ENCODE measurements at regions not wholly inside any gene's neighbourhood (a gene's known extent, or its start where the extent isn't known, plus 50 kb on each side); places are given as distances from the start of the nearest gene placed in this dataset.
A peak's percentile ranks its signal among the peaks of the same experiment; 100 is the strongest.

DNA sequence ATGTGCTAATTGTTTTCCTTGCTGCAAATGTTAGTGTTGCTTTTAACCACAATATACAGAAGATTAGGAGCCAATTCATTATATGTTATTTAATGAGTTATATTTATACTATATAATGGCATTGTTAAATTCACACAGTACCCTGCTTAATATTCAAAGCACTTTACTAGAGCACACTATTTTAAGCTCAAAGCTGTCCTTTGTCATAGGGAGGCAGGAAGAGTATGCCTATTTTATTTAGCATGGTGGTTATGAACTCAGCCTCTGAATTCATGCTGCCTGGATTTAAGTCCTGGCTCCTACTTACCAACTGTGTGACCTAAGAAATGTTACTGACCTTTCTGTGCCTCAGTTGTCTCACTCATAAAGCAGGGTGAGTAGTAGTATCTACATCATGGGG, 80.5 kb downstream of the FASTKD2 start:
- H3K27me3 Mint-ChIP-seq: no peaks in the 10 kb centered on the region
- no peaks in the 10 kb centered on the region for H3K4me1 Mint-ChIP-seq
- H3K4me3 Mint-ChIP-seq: no peak overlapping the region
- no peaks in the 10 kb centered on the region for H3K9me3 Mint-ChIP-seq (ENCODE audit: low read depth)
- intact Hi-C loops (cut with DNase I, micrococcal nuclease): no loop called here
- CTCF ChIA-PET: interaction anchor here (1.5 kb wide), 1 partner anchor 9 kb away, joined by 3 read pairs; no protein-coding TSS in a partner anchor
- POLR2A ChIA-PET: no interaction called here
- no peak overlapping the region for H3K27ac Mint-ChIP-seq
- no peaks in the 10 kb centered on the region for H3K36me3 Mint-ChIP-seq (ENCODE audit: low read depth)
- ATAC-seq (no peak), DNase-seq (no peak)

DNA sequence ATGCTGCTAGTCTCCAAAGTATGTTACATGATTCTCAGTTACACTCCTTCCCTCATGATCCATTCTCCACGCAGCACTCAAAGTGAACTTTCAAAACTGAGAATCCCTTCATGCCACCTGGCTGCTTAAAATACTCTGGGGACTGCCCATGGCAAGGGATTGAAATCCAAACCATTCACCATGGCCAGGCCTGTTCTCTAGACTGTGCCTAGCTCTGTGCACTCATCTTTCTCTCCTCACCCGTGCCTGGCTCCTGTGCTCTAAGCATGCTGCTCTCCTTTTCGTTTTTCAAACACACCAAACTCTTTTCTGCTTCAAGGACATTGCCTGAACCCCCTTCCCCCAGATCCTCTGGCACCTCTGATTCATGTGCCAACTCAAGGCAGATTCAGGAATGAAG, 80.9 kb downstream of the FASTKD2 start:
- Mint-ChIP-seq H3K27ac (no peak overlapping the region), H3K4me1 (no peaks in the 10 kb centered on the region), H3K36me3 (ENCODE audit: low read depth) (no peaks in the 10 kb centered on the region), H3K4me3 (no peak overlapping the region), H3K9me3 (ENCODE audit: low read depth) (no peaks in the 10 kb centered on the region), H3K27me3 (no peaks in the 10 kb centered on the region)
- ATAC-seq (no peak), DNase-seq (no peak)
- POLR2A ChIA-PET: no interaction called here
- CTCF ChIA-PET: no interaction called here
- intact Hi-C loops (cut with DNase I, micrococcal nuclease): no loop called here

DNA sequence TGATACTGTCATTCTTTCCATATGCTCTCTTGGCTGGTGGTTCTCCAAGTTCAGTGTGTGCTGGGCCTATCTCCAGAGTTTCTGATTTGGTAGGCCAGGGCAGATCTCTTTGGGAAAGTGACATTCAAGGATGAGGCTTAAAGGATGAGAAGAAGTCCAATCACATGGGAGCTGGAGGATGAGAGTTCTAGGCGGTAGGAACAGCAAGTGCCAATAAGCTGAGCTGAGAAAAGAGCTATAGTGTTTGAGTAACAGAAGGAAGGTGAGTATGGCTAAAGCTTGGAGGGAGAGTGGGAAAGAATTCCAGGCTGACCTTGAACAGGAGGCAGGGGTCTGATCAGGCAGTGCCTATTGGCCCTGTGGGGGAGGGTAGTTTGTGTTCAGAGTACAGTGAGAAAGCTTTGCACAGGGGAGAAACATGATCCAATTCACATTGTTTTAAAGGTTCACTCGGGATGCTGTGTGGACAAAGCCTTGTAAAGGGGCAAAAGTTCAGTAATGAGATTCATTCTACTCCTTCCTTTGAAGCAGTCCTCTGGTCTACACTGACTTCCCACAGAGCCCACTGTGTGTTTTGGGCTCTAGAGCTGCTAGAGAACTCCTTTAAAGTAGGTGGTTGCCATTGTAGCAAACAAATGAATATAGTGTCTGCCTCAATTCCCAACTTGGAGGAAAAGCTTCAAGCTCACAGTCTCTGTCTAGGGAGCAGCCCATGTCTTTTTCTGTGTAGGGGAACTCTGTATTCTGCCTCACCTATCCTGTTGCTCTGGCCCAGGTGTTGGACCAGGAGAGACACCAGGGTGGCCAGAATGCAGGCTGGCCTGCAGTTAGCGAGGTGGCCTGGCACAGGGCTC, 81.8 kb downstream of the FASTKD2 start:
- H3K27me3 Mint-ChIP-seq: no peaks in the 10 kb centered on the region
- intact Hi-C loops (cut with DNase I, micrococcal nuclease): no loop called here
- no peaks in the 10 kb centered on the region for H3K4me1 Mint-ChIP-seq
- no peaks in the 10 kb centered on the region for H3K36me3 Mint-ChIP-seq (ENCODE audit: low read depth)
- DNase-seq: no peak
- CTCF ChIA-PET: no interaction called here
- no peak overlapping the region for H3K27ac Mint-ChIP-seq
- ATAC-seq: no peak
- no peak overlapping the region for H3K4me3 Mint-ChIP-seq
- H3K9me3 Mint-ChIP-seq (ENCODE audit: low read depth): no peaks in the 10 kb centered on the region
- POLR2A ChIA-PET: no interaction called here

DNA sequence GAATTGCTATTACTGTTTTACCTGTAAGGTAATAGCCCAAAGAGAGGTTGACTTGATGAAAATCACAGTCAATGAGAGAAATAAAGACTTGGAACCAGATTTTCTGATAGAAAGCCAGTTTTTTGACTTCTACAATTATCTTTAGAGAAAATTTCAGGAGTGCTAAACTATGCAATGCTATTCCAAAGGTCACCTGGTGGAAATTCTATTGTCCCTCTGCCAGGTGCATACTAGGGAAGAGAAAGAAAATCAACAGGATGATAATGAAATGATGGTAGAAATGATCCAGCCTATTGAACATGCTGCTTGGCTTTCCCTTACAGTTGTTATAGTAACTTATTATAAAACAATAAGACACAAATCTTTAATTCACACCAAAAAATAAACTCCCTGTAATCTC, 85.0 kb downstream of the FASTKD2 start:
- ChIA-PET CTCF (no interaction called here), POLR2A (no interaction called here)
- H3K4me1 Mint-ChIP-seq: no peaks in the 10 kb centered on the region
- intact Hi-C loops (cut with DNase I, micrococcal nuclease): no loop called here
- no peaks in the 10 kb centered on the region for H3K9me3 Mint-ChIP-seq (ENCODE audit: low read depth)
- no peaks in the 10 kb centered on the region for H3K36me3 Mint-ChIP-seq (ENCODE audit: low read depth)
- H3K27me3 Mint-ChIP-seq: no peaks in the 10 kb centered on the region
- ATAC-seq (no peak), DNase-seq (no peak)
- H3K27ac Mint-ChIP-seq: no peak overlapping the region
- H3K4me3 Mint-ChIP-seq: no peak overlapping the region

DNA sequence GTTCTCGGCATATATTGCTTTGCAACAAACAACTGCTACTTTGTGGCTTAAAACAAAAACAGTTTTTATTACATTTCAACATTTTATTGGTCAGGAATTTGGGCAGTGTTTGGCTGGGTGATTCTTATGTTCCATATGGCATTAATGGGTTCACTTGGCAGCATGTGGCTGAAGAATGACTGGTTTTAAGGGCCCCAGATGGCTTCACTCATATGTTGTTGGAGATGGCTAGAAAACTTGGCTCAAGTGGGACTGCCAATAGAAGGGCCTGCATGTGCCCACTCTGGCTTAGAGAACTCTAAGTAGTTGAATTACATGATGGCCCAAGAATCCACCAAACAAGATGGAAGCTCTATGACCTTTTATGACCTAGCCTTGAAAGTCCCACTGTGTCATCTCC, 86.1 kb downstream of the FASTKD2 start:
- Mint-ChIP-seq H3K36me3 (ENCODE audit: low read depth) (no peaks in the 10 kb centered on the region), H3K27ac (no peak overlapping the region), H3K4me1 (no peaks in the 10 kb centered on the region), H3K27me3 (no peaks in the 10 kb centered on the region), H3K4me3 (no peak overlapping the region), H3K9me3 (ENCODE audit: low read depth) (no peaks in the 10 kb centered on the region)
- ATAC-seq: no peak
- ChIA-PET CTCF (interaction anchor here (1.3 kb wide), 1 partner anchor 57 kb away, joined by 3 read pairs; no protein-coding TSS in a partner anchor), POLR2A (no interaction called here)
- no peak for DNase-seq
- intact Hi-C loops (cut with DNase I, micrococcal nuclease): no loop called here

DNA sequence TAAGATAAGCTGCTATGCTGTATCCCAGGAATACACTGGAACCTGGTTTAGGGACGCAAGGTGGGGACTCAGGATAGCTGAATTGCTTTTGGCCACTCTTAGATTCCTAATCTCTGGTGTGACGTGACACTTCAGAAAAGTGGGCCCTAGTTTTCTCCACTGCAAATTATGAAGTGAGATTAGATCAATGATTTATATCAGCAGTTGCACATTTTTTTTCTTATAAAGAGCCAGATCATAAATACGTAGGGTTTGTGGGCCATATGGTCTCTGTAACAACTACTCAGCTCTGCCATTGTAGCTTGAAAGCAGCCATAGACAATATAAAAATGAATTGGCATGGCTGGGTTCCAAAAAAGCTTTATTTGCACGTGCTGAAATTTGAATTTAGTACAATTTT, 85.4 kb upstream of the CPO start:
- CTCF ChIA-PET: no interaction called here
- POLR2A ChIA-PET: no interaction called here

DNA sequence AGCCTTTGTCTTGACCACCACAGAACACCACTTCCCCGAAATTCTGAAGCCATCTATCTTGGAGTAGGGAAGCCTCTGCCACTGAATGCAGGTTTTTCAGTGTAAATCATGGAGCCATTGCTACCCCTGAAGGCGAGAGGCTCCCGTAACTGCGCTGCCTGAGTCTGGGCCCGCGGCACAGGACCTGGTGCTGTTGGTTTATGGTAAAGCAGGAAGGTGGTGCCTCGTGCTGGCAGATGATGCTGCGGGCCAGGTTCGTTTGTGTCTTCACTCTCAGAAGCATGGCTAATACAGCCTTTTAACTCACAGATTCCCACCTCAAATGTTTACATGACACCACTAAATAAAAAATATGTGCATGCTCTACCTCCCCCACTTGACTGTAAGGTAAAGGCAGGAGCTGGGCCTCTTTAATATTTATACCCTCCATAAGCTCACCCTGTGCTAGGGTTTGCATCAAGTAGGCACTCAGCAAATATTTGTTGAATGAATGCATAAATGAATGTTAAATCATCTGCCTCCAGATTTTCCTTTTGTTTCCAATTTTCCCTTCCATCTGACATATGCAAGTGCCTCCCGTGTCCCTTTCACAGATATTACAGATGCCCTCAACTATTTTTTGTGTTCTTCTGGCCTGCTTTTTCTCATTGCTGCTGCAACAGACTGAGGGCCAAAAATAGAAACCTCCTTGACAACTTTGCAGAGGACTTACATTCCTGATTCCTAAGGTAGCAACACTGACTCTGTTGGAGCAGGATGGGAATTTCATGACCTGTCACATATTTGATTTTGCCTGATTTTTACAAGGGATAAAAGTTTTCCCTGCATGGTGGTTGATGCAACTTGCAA, 83.5 kb upstream of the CPO start:
- H3K9me3 Mint-ChIP-seq (ENCODE audit: low read depth): no peaks in the 10 kb centered on the region
- ChIA-PET POLR2A (no interaction called here), CTCF (no interaction called here)
- no peak overlapping the region for H3K27ac Mint-ChIP-seq
- DNase-seq: no peak
- H3K36me3 Mint-ChIP-seq (ENCODE audit: low read depth): no peaks in the 10 kb centered on the region
- H3K4me1 Mint-ChIP-seq: peaks cover 19% of the 10 kb centered on the region
- H3K27me3 Mint-ChIP-seq: no peaks in the 10 kb centered on the region
- intact Hi-C loops (cut with DNase I, micrococcal nuclease): no loop called here
- no peak overlapping the region for H3K4me3 Mint-ChIP-seq
- ATAC-seq: no peak

More for the DNA sequence above, 85.4 kb upstream of the CPO start:
- ATAC-seq: no peak
- Mint-ChIP-seq H3K27me3 (no peaks in the 10 kb centered on the region), H3K9me3 (ENCODE audit: low read depth) (no peaks in the 10 kb centered on the region), H3K4me3 (no peak overlapping the region), H3K4me1 (peaks cover 9% of the 10 kb centered on the region), H3K27ac (no peak overlapping the region), H3K36me3 (ENCODE audit: low read depth) (no peaks in the 10 kb centered on the region)
- DNase-seq: no peak
- intact Hi-C loops (cut with DNase I, micrococcal nuclease): no loop called here

DNA sequence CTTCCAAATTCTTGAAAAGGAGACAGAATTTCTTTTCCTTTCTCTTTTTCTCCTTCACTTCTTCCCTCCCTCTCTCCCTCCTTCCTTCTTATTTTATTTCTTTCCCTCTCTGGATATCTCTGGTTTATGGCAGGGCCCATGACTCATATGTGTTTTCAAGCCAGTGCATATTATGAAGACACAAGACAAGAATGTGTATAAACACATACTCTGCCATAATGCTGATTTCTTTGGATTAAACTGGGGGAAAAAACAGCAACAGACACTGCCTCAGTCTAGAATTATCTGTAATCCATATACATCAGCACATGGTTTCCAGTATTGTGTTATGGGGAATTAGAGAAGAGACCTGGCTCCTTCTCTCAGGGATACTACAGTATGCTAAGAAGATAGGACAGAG, 82.8 kb upstream of the CPO start:
- Mint-ChIP-seq H3K4me1 (peaks cover 19% of the 10 kb centered on the region), H3K9me3 (ENCODE audit: low read depth) (no peaks in the 10 kb centered on the region), H3K27me3 (no peaks in the 10 kb centered on the region), H3K36me3 (ENCODE audit: low read depth) (no peaks in the 10 kb centered on the region), H3K27ac (no peak overlapping the region), H3K4me3 (no peak overlapping the region)
- CTCF ChIA-PET: no interaction called here
- POLR2A ChIA-PET: no interaction called here
- ATAC-seq (no peak), DNase-seq (no peak)
- intact Hi-C loops (cut with DNase I, micrococcal nuclease): no loop called here

DNA sequence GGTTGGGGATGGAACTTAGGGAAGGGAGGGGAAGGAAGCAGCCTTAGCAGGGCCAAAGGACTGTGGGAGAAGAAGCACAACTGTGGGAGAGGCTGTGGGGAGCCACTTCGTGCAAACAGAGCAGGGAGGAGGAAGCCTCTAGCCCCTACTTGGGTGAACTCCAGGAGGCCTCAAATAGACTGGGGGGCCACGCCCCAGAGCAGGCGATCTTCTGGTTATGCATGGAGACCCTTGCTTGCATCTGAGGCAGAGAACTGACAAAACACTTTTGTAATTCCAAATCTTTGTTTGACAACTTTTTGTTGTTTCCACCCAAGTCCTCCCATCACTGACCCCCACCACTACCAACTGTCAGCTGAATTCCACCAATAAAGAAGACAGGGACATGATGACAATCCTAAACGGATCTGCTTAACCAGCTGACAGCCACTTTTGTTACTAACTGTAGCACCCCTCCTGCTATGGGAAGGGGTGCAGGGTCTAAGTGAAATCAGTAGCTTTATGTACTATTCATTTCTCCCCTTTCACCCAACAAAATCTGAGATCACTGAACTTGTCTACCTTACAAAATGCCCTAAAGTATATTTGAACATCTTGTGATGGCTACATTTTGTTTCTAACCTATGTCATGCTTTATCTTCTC, 80.5 kb upstream of the CPO start:
- ATAC-seq (peak; percentile 84), DNase-seq (no peak)
- CTCF ChIA-PET: no interaction called here
- H3K4me3 Mint-ChIP-seq: peak overlapping the region; percentile 46
- H3K9me3 Mint-ChIP-seq (ENCODE audit: low read depth): no peaks in the 10 kb centered on the region
- no peaks in the 10 kb centered on the region for H3K36me3 Mint-ChIP-seq (ENCODE audit: low read depth)
- H3K4me1 Mint-ChIP-seq: peaks cover 19% of the 10 kb centered on the region
- H3K27me3 Mint-ChIP-seq: no peaks in the 10 kb centered on the region
- H3K27ac Mint-ChIP-seq: peak overlapping the region; percentile 85
- intact Hi-C loops (cut with DNase I, micrococcal nuclease): no loop called here
- POLR2A ChIA-PET: no interaction called here

DNA sequence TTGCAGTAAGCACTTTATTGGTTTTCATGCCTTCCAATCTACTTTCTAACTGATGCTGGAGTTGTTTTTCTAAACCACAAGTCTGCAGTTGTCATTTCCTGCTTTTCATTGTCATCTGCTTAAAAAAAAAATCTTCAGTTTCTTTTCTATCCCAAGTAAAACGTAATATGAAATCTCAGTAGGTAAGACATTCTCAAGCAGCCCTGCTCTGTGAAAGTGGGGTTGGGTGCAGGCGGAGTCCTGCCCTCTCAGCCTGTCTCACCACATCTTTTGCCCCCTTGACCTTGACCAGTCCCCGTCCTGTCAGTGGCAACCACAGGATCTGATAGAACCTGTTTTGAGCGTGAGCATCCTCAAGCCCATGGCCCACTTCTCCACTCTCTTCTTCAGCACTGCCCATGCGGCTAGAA, 80.0 kb upstream of the CPO start:
- Mint-ChIP-seq H3K4me1 (peaks cover 19% of the 10 kb centered on the region), H3K27ac (peak overlapping the region; percentile 85), H3K36me3 (ENCODE audit: low read depth) (no peaks in the 10 kb centered on the region), H3K4me3 (peak overlapping the region; percentile 46), H3K9me3 (ENCODE audit: low read depth) (no peaks in the 10 kb centered on the region), H3K27me3 (no peaks in the 10 kb centered on the region)
- ATAC-seq (peak; percentile 78), DNase-seq (peak; percentile 20)
- POLR2A ChIA-PET: no interaction called here
- intact Hi-C loops (cut with DNase I, micrococcal nuclease): no loop called here
- CTCF ChIA-PET: interaction anchor here (0.6 kb wide), 1 partner anchor 614 kb away, joined by 3 read pairs; no protein-coding TSS in a partner anchor

DNA sequence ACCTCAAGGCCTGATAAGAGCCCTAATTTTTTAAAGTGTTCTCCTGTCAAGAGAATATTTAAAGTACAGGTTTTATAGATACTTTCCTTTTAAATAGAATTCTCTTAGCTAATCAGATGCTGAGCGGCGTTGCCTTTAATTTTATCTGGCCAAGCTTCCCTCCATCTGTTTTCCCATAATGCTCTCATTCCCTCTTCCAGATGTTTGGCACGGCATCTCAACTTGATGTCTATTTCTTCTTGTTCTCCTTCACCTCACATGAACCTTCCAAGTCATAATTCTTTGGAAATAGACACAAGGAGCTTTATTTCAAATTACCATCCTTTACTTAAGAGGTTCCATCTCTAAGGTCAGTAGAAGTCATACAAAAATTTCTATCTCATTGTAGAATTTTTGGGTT, 76.1 kb upstream of the CPO start:
- POLR2A ChIA-PET: no interaction called here
- Mint-ChIP-seq H3K4me1 (peaks cover 17% of the 10 kb centered on the region), H3K36me3 (ENCODE audit: low read depth) (no peaks in the 10 kb centered on the region), H3K27me3 (no peaks in the 10 kb centered on the region), H3K27ac (no peak overlapping the region), H3K4me3 (no peak overlapping the region), H3K9me3 (ENCODE audit: low read depth) (no peaks in the 10 kb centered on the region)
- CTCF ChIA-PET: interaction anchor here (0.8 kb wide), 1 partner anchor 11 kb away, joined by 3 read pairs; no protein-coding TSS in a partner anchor
- intact Hi-C loops (cut with DNase I, micrococcal nuclease): no loop called here
- DNase-seq (no peak), ATAC-seq (no peak)
